CD4-positive, alpha-beta T cell treated with Interleukin-6 at 100 ng/mL for 8 hours (primary cell): ENCODE measurements at regions not wholly inside any gene's neighbourhood (a gene's known extent, or its start where the extent isn't known, plus 50 kb on each side); places are given as distances from the start of the nearest gene placed in this dataset.

Experiments used
- DNase-seq: peaks from one replicate; pipeline ENCODE4 v3.0.0-alpha.2; 2020; ENCODE audit warnings: mixed read lengths, low spot score

DNA sequence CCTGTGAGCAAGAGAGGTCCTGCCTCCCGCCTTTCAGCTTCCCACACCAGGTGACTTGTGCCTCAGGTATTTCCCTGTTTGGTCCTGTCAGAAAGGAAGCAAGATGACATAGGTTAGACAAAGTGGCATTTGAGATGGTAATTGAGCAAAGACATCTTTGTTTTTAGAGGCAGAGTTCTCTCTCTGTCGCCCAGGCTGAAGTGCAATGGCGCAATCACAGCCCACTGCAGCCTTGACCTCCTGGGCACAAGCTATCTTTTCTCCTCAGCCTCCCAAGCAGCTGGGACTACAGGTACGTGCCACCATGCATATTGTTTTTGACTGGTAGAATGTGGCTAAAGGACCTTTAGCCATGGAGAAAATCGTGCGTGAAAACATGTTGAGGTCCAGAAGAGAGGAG, 339.1 kb downstream of the FGF9 start:
- DNase-seq = no peak

- no peak for DNase-seq
Measured at GRCh38 chr13:22012686-22013085, 341.8 kb downstream of the FGF9 start.

GRCh38 chr13:22014469-22014868, 343.6 kb downstream of the FGF9 start:
- DNase-seq = no peak

DNA sequence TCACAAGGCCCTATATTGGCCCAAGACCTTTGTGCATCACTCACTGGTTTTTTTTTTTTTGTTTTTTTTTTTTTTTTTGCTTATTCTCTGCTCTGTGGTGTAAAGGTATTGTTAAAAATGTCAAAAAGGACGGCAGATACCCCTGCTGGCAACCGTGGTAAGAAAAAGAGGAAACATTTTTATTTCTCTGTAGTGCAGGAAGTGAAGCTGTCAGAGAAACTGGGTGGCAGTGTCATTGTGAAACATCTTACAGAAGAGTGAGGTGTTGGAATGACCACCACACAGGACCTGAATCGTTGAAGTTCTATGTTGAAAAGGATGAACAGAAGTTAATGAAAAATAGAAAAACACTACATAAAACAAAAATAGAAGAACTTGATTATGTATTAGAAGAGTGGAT, 346.4 kb downstream of the FGF9 start:
- no peak for DNase-seq

DNA sequence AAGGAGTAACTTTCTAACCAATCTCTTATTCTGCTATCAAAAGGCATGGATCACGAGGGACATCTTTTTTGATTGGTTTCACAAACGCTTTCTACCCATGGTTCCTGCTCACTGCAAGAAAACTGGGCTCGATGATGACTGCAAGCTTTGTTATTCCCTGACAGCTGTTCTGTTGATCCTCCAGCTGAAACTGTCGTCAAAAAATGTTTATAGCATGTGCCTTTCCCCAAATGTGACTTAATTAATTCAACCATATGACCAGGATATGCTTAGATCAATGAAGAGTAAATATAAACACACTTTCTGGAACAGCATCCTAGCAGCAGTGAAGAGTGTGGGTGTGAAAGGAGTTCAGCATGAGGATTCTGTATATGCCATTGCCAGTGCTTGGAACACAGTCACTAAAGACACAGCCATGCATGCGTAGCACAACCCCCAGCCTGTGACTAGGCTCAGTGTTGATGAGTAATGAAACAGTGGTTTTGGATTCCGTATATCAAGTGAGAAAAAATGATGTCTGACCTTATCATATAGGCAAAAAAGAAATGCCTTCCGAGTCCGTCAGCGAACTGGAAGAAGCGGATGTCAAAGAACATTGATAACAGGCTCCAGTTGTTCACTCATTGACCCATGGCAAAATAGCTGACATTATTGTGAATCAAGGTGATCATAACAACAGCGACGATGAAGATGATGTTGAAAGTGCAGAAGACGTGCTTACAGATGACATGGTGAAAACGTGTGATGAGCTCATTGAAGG, 347.4 kb downstream of the FGF9 start:
- no peak for DNase-seq

GRCh38 chr13:22018836-22019210, 347.9 kb downstream of the FGF9 start:
- DNase-seq = no peak

DNA sequence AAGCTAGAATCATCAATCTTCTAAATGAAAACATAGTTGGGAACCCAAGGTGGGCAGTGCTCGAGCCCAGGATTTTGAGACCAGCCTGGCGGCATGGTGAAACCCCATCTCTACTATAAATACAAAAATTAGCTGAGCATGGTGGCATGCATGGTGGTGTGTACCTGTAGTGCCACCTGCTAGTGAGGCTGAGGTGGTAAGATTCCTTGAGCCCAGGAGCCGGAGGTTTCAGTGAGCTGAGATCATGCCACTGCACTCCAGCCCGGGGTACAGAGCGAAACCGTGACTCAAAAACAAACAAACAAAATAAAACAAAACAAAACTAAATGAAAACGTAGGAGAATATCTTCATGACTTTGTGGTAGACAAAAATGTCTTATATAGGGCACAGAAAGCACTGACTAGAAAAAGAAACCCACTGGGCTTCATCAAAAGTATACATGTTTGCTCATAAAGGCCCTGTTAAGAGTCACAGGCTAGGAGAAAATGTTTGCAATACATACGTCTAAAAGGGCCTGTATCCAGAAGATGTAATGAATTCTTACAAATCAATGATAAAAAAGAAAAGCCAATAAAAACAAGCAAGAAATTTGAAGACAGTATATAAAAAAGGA, 353.6 kb downstream of the FGF9 start:
- DNase-seq = no peak

DNA sequence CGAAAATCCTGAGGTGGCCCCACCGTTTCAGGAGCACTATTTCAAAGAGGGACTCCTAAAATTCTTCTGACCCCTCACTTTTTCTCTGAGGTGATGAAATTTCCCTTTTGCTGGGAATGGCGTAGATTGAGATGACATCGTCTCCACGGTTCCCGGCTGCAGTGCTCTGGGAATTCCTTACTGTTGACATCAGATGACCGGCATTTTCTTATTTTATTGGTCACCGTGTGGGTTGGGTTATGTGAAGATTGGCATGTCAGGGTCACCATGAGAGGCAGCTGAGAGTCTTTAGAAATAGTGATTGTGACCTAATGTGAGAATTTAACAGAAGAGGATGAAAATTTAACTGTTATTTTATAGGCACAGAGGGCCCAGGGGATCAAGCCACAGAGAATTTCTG, 356.7 kb downstream of the FGF9 start:
- no peak for DNase-seq

GRCh38 chr13:22028831-22029230, 358.0 kb downstream of the FGF9 start:
- DNase-seq = no peak

DNA sequence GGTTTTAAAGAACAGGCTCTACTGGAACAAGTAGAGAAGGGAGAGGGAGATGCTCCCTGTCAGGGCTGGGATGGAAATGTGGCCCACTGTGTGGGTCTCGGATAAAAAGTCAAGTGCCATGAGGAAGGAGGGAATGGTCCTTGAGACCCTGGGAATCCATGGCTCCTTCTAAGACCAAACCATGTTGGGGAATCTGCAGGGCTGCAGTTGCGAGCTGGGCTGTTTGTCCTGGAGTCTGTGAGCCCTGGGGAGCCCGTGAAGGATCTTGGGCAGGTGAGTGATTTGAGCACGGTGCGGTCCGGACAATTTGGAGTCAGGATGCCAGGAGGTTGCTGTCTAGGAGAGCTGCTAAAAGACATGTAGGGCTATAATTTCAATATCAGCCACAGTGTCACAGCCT, 359.4 kb downstream of the FGF9 start:
- DNase-seq = no peak

- DNase-seq = no peak
Measured at GRCh38 chr13:22031702-22032286, 360.9 kb downstream of the FGF9 start.

- DNase-seq = no peak
Measured at GRCh38 chr13:22032905-22033304, 362.0 kb downstream of the FGF9 start.

DNA sequence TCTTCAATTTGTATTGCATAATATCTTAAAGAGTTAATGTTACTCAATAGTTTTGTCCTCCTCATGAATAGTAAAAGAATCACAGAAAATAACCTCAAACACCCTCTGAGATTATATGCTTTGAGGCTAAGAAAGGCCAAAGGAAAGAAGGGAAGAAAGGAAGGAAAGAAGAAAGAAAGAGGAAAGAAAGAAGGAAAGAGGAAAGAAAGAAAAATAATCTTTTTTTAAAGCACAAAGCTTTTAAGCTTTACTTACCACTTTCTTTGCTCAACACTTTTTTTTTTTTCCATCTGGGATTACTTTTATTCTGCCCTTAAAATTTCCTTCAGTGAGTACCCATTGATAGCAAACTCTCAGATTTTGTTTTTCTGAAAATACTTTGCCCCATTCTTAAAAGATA, 369.1 kb downstream of the FGF9 start:
- DNase-seq = no peak

- no peak for DNase-seq
Measured at GRCh38 chr13:22040810-22041364, 370.0 kb downstream of the FGF9 start.

DNA sequence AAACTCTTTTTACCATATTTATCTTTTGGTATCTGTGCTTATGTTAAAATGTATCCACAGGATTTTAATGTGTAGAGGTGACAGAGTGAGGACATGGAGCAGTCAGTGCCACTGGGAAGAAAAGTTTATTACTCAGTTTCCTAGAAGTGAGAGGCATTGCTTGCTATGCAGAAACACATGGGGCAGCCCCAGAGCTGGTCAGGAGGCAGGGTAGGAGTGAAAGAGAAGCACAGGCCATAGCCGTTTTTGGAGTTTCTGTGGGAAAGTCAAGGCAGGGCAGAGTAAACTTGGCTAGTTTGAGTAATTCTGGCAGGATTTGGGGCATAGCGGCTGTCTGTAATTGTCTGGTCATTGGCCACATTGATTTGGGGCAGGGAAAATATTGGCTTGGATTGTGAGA, 370.9 kb downstream of the FGF9 start:
- DNase-seq = no peak

GRCh38 chr13:22047082-22047784, 376.4 kb downstream of the FGF9 start:
- DNase-seq = no peak

DNA sequence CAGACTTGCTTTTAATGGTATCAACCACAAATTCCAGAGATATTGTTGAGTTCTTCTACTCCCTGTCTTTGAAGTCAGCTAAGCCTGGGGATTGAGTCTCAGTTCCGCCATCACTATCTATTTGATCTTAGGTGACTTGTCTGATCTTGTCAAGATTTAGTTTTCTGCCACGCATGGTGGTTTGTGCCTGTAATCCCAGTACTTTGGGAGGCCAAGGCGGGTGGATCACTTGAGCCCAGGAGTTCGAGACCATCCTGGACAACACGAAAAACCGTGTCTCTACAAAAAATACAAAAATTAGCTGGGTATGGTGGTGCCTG, 376.9 kb downstream of the FGF9 start:
- no peak for DNase-seq

DNA sequence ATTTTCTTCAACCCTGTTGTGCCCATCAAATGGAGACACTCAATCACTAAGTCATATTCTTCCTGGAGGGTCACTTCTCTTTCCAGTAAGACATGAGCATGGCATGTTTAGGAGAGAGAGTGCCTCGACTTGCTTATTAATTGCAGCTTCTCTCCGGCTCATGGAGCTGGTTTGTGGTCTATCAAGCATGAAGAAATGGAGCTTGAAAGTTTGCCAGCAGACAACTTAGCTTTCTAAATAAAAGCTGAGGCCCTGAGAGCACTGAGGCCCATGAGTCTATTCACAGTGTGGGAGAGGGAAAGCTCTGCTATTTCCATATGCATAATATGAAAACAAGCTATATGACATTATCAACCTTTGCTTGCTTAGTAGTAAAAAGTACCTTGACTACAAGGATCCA, 378.5 kb downstream of the FGF9 start:
- DNase-seq = no peak

GRCh38 chr13:22050951-22051563, 380.2 kb downstream of the FGF9 start:
- DNase-seq = no peak

GRCh38 chr13:22053053-22053452, 382.2 kb downstream of the FGF9 start:
- DNase-seq = no peak

DNA sequence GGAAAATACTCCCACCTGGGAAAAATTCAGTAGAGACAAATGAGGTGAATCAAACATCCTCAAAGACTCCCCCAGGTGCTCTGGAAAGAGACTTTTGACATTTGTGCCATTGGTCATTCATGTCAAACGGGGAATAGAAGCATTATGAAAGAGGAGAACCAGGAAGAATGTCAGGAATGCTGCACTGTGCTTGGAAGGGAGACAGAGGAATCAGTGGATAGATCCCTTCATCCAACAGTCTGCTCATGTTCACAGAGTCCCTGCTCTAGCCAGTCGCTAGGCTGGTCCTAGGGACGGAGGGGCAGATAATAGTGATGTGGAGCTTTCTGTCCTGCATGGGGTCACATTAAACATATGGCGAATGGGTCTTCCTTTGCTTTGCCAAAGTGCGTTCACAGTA, 384.4 kb downstream of the FGF9 start:
- DNase-seq = no peak

DNA sequence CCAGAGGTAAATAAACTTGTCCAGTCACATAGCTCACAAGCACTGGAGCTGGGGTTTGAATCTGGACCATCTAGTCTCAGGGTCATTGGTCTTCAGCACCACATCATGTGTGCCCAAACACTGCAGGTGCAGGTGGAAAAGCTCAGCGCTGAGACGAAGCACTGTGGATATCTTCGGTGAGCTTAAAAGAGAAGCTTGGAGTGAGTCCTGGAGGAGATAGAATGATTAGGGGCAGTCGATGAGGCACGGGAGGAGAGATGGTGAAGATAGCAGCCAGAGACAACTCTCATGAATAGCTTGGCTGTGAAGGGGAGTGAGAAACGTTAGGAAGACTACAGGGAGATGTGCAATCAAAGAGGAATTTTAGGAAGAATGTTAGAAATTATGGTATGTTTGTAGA, 389.3 kb downstream of the FGF9 start:
- no peak for DNase-seq
